Adrenal gland (tissue), 9 donors: ENCODE measurements at regions not wholly inside any gene's neighbourhood (a gene's known extent, or its start where the extent isn't known, plus 50 kb on each side); places are given as distances from the start of the nearest gene placed in this dataset.

Source experiments
- DNase-seq, 7 donors: peaks; one replicate each; pipeline ENCODE4 v3.0.0-alpha.2; 2019 to 2020
- H3K27ac ChIP-seq, 5 donors: fragments of 200-600 bp; sonication (generic) in 4 of 5; 1 replicate in 3 of 5; 2 replicates in 2 of 5; pipeline versions ENCODE4 v1.5.1 to v1.8.0; 2016 to 2020; ENCODE audit warnings: mild to moderate bottlenecking in 1 of 5
- H3K27me3 ChIP-seq: fragments of 200-600 bp; 2 replicates; pipeline ENCODE4 v1.8.0; 2021
- H3K36me3 ChIP-seq, 2 donors: fragments of 200-600 bp; replicated peaks in 1 of 2; 1 replicate in 1 of 2; 2 replicates in 1 of 2; pipeline versions ENCODE4 v1.5.1 to v1.8.0; 2018 to 2022
- H3K4me1 ChIP-seq, 2 donors: fragments of 200-600 bp; replicated peaks in 1 of 2; 1 replicate in 1 of 2; 2 replicates in 1 of 2; pipeline versions ENCODE4 v1.5.1 to v1.8.0; 2018 to 2021
- H3K4me3 ChIP-seq, 4 donors: fragments of 200-600 bp; sonication (generic) in 3 of 4; one replicate each; pipeline ENCODE4 v1.5.1; 2016 to 2018
- H3K9me3 ChIP-seq, 3 donors: fragments of 200-600 bp; sonication (generic) in 1 of 3; replicated peaks in 1 of 3; 1 replicate in 2 of 3; 2 replicates in 1 of 3; pipeline versions ENCODE4 v1.5.1 to v1.8.0; 2016 to 2021
- POLR2A ChIP-seq, 2 donors: fragments of 450-650 bp; IDR thresholded peaks; one replicate each; pipeline ENCODE4 v1.6.1; 2017; ENCODE audit warnings: antibody characterized with exemption in 2 of 2, mild to moderate bottlenecking in 2 of 2, moderate library complexity in 1 of 2
- WGBS, 4 donors: extraction: QIAGEN DNeasy Blood & Tissue Kit in 2 of 4; methylation state at CpG; one replicate each; pipeline versions ENCODE4 v1.1.5 to v1.1.7; 2013 to 2017; 5-methylcytosine and 5-hydroxymethylcytosine counted together
- intact Hi-C, 2 donors: fragments of 100-400 bp; cut with DNase I; formaldehyde crosslinking; loops; one replicate each; pipeline versions ENCODE4 v1.14.1 to v1.15.0; 2022 to 2023
- TF ChIP-seq, protein P1 (sequence below), 6 experiments: fragments of 450-650 bp in 4 of 6; fragments of 200-600 bp in 2 of 6; sonication (generic) in 1 of 6; IDR thresholded peaks; 1 replicate in 5 of 6; 2 replicates in 1 of 6; pipeline versions ENCODE4 v1.5.1 to v1.8.0; 2016 to 2021; ENCODE audit warnings: antibody characterized with exemption in 6 of 6, mild to moderate bottlenecking in 2 of 6, moderate library complexity in 1 of 6
- donor health status: healthy with polysubstance abuse.
- donor health status: Bipolar disorder and iron deficiency.
- donor health status: DM: yes; HTN: yes; CAD: no.
- donor health status: DM: no; HTN: no; CAD: no.
- donor health status: DM: no; HTN: no; CAD: no.

DNA sequence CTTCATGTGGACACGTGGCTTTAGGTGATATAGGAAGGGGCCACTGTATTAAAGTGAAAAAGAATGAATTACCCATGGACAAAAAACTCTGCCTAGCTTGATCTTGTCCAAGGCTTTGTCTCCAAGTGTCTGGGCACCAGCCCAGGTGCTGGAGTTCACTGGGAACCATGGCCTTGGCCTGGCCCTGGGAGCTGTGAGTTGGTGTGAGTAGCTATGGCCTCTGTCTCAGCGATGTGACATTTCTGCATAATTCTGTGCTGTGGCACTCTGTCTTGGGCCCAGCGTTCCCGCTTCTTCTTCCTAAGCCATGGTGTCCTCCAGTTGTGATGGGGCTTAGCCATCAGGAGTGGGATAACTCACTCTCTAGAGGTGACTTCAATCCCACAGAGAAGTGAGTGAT lies 119.0 kb upstream of the PPP2R2D start:
- Histone ChIP-seq H3K4me3 (no peak overlapping the region), H3K9me3 (peaks cover 0 to 7% (median 0%) of the 10 kb centered on the region in 3 donors), H3K36me3 (no peaks in the 10 kb centered on the region), H3K27ac (no peak overlapping the region), H3K4me1 (no peaks in the 10 kb centered on the region), H3K27me3 (no peaks in the 10 kb centered on the region)
- intact Hi-C loops = loop anchor here (10.0 kb wide), 2 partner anchors 327 to 1097 kb away; no protein-coding TSS in a partner anchor
- TF ChIP-seq, protein P1, sequence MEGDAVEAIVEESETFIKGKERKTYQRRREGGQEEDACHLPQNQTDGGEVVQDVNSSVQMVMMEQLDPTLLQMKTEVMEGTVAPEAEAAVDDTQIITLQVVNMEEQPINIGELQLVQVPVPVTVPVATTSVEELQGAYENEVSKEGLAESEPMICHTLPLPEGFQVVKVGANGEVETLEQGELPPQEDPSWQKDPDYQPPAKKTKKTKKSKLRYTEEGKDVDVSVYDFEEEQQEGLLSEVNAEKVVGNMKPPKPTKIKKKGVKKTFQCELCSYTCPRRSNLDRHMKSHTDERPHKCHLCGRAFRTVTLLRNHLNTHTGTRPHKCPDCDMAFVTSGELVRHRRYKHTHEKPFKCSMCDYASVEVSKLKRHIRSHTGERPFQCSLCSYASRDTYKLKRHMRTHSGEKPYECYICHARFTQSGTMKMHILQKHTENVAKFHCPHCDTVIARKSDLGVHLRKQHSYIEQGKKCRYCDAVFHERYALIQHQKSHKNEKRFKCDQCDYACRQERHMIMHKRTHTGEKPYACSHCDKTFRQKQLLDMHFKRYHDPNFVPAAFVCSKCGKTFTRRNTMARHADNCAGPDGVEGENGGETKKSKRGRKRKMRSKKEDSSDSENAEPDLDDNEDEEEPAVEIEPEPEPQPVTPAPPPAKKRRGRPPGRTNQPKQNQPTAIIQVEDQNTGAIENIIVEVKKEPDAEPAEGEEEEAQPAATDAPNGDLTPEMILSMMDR (IDR thresholded peaks at IDR 0.05) = no peak
- TF ChIP-seq POLR2A (IDR thresholded peaks at IDR 0.05) = no peak
- DNase-seq = peak in 1 of 7 donors; percentile 11
- 86 to 92% (median 89%) methylated on average over 4 of the region's 4 CpGs for WGBS, 4 donors

- no peak for DNase-seq
- intact Hi-C loops = loop anchor here (5.0 to 10.0 kb wide), 4 partner anchors 327 to 1592 kb away; no protein-coding TSS in a partner anchor
Observed at GRCh38 chr10:131784363-131785120, 116.3 kb upstream of the PPP2R2D start.

GRCh38 chr10:131785121-131785460 lies 115.7 kb upstream of the PPP2R2D start:
- Histone ChIP-seq H3K36me3 (no peaks in the 10 kb centered on the region), H3K4me3 (no peak overlapping the region), H3K9me3 (no peaks in the 10 kb centered on the region), H3K27ac (no peak overlapping the region), H3K27me3 (no peaks in the 10 kb centered on the region), H3K4me1 (no peaks in the 10 kb centered on the region)
- DNase-seq = no peak
- intact Hi-C loops = loop anchor here (5.0 to 10.0 kb wide), 4 partner anchors 328 to 1593 kb away; no protein-coding TSS in a partner anchor
- TF ChIP-seq, protein P1 (IDR thresholded peaks at IDR 0.05) = no peak
- no peak for TF ChIP-seq POLR2A (IDR thresholded peaks at IDR 0.05)
- 73 to 96% (median 82%) methylated on average over 9 to 11 of the region's 11 CpGs for WGBS, 4 donors

More at GRCh38 chr10:131784363-131785120, 116.3 kb upstream of the PPP2R2D start:
- Histone ChIP-seq H3K4me1 (no peaks in the 10 kb centered on the region), H3K9me3 (no peaks in the 10 kb centered on the region), H3K27ac (no peak overlapping the region), H3K36me3 (no peaks in the 10 kb centered on the region), H3K4me3 (no peak overlapping the region), H3K27me3 (no peaks in the 10 kb centered on the region)
- 82 to 95% (median 86%) methylated on average over 7 to 15 of the region's 15 CpGs for WGBS, 4 donors
- no peak for TF ChIP-seq POLR2A (IDR thresholded peaks at IDR 0.05)

DNA sequence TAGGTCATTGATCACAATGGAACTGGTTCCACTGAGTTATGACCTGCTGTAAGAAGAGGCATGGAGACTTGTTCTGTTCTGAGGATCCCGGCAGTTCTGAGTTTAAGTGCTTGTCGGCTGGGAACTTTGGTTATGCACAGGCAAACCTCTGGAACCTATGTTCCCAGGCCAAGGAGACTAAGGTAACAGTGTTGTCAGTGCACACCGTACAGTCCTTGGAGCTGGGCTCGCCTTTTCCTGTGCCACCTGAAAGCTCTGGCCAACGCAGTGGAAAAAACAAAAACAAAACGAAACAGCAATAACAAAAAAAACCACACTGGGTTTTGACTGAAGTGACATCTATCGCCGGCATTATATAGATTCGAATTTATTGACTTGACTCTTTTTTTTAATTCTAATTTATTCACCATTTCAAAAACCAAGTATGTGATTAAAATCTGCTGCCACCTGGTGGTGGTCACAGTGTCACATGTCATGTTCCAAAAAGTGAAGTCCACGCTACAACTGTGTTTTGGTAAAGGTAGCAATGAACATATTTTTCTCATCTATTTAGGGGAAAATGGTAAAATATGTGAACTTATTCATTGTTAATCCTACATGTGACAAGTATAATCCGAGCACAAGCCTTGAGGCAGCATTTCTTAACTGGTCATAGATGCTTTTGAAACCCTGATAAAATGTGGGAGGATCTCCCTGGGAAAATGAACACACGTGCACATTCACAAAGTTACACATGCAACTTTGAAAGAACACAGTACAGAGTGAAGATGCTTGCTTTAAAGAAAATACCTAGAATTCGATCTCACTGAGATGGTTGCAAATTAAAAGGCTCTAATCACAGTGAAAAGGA lies 113.8 kb upstream of the PPP2R2D start:
- H3K4me3 ChIP-seq = no peak overlapping the region
- H3K36me3 ChIP-seq = no peaks in the 10 kb centered on the region
- H3K27me3 ChIP-seq = no peaks in the 10 kb centered on the region
- no peaks in the 10 kb centered on the region for H3K9me3 ChIP-seq
- peak; percentile 25 to 78 (median 54) for DNase-seq
- WGBS, 4 donors = 41 to 44% (median 43%) methylated on average over 13 of the region's 13 CpGs
- no peaks in the 10 kb centered on the region for H3K4me1 ChIP-seq
- no peak overlapping the region for H3K27ac ChIP-seq
- intact Hi-C loops = loop anchor here (5.0 to 10.0 kb wide), 4 partner anchors 330 to 1595 kb away; no protein-coding TSS in a partner anchor
- TF ChIP-seq POLR2A (IDR thresholded peaks at IDR 0.05) = no peak
- TF ChIP-seq, protein P1 (IDR thresholded peaks at IDR 0.05) = peak; percentile 64 to 84 (median 74)
